NCI-H460 (cell line): ENCODE measurements at regions not wholly inside any gene's neighbourhood (a gene's known extent, or its start where the extent isn't known, plus 50 kb on each side); places are given as distances from the start of the nearest gene placed in this dataset.
A peak's percentile ranks its signal among the peaks of the same experiment; 100 is the strongest.

Experiments
- DNase-seq: peaks from one replicate; pipeline ENCODE4 v3.0.0-alpha.2; 2016; ENCODE audit warnings: low read depth; ENCODE audit errors: extremely low read depth

DNA sequence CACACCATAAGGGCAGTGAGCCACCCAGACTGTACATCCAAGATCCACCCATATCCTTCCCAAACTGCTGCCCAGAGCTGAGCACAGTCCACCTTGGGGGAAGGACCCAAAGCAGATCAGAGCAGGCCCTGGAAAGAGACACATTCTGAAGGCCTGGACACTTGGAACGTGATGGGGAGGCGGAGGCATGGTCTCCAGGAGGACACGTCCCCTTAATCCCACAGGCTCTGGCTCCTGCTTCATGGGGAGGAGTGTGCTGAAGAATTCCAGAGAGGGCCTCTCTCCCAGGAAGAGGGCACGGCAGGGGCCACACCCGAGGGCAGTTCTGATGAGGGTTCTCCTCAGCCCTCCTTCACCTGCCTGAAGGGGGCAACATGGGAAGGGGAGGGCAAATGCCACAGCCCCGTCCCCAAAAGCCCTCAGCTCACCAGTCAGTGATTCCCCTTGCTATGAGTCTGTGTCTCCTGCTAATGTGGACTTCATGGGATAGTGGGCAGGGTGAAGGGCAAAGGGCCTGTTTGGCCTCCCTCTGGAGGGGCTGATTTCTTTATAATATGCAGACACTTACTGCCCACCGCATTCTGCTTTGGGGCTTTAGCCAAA is 276.8 kb downstream of the ENC1 start:
- DNase-seq = no peak

DNA sequence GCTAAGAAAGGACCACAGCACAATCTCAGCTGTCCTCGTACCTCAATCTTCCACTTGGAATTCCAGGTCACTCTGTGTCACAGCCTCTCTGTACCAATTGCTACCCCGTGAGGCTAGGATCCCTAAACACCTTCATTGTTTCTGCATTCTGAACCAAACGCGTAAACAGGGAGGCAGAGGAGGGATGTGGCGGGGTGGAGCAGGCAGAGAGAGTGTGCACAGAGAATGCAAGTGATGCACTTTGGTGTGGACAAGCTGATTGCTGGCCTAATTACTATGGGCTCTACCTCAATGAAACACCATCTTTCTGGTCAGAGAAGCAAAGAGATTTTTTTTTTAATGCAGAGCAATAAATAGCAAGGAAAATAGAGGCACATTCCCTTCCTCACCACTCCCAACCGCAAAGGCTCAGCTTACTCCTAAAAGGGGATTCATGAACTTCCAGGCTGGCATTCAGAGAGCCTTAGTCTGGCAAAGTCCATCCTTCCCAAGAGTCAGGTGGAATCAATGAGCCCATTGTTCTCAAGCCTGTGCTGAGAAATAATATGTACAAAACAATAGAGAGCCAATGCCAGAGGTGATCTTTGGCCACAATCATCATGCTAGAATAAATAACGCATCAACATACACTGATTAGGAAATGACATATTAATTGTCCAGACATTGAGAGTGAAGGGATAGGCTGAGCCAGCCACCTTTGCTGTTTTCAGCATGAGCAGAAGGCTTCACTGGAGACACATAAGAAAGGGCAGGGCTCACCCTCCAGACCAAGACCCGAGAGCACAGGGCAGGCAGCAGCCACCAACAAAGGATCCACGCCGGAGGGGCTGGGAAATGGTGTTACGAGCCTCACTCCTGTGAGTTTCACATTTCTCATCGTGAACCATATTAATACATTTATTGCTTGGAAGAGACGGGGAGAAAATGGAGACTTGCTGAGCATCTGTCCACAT is 278.8 kb downstream of the ENC1 start:
- no peak for DNase-seq

DNA sequence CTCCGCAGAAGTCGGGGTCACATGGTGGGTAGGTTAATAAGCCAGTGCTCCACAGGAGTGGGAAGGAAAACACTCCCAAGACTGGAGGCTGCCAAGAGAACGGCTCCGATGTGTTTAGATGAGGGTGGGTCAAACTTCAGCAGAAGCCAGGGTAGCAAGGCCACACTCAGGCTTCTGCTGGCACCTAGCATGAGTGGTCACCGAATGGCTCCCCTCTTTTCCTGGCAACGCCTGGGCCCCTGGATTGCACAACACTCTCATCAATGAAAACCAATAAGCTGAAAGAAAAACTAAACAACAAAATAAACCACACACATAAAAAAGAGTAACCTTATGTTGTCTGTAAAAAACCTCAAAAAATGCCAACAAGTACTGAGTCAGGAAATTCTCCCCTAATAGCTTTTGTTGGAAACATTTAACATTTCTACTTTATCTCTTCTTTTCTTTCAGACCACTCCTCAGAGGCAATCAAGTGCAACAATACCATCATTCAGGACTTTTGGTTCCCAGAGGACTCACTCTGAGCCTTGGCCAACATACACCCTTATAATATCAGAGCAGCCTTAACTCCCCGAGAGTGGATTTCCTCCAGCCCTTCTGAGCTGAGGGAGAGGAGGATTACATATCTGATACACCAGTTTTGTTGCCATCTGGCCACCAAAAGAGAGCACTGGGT is 279.9 kb downstream of the ENC1 start:
- DNase-seq = no peak

DNA sequence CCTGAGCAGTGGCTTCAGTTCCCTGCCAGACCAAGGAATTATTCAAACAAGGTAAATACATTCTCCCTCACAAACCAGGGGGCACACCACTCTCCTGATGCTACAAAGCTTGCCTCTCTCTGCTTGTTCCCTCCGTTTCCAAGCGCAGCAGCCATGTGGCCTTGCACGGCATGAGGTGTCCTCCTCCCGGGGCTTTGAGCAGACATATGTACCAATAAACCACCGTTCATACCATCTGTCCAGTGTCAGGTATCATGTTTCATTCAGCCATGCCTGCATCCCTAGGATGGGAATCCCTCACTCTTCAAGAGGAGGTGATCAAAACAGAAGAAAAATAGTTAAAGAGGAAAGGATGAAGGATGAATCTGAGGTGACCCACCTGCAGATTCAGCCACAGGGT is 282.7 kb downstream of the ENC1 start:
- DNase-seq = no peak

DNA sequence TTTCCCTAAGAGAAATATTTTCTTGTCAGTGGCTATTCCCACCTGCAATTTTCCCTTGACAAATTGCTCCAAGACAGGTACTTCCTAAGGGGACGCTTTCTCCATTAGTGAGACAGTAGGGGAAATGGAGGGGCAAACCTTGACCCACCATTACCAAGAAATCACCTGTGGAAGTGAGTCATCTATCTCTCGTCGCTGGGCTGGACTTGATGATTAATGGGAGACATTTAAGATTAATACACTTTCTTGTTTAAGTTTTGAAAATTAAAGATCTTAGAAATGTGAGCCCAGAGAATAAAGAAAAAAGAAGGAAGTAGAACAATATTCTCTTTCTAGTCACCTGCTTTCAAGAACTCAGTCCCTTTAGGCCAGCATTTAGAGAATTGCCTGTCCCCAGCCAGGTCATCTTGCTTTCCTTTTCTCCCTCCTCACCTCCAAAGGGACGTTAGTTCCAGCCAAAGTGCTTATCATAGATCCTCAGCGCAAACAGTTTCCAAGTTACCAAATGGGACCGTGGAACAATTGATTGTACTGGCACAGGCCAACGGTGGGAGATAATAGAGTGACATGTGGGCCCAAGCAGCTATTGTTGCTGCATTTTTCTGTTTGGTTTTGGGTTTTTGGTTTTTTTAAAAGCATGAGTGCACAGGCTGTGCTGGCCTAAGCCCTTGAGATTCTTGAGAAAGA is 284.4 kb downstream of the ENC1 start:
- DNase-seq = no peak

DNA sequence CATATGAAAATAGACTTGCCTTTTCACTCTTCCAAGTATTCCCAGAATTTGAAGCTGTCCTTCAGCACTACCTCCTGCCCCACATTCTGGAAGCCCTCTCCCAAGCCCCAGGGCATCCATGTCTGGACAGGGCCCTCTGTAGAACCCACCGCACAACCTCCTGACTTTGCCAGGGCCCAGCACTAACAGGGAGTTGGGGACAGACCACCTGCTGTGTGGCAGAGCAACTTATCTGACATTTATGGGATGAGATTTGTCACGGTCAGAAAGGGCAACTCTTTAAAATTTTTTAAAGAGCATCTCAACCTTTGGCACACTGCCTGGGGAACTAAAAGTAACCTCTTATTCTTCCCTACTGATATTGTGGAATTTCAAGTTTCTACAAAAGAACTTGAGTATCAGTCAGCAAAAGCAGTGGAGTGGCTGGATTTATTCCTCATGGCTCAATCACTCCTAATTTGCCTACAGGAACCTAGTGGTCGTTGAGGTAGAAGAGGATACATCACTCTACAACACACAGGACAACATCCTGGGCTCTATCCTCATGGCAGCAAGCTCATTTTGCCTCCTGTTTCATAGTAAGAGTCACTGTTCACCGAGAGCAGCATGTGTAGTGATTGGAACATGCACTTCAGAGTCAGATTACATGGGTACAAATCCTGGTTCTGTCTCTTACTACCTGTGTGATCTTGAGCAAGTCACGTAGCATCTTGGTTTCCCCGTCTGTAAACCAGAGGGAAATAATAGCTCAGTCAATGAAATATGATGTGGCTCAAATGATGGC is 285.3 kb downstream of the ENC1 start:
- DNase-seq = no peak

DNA sequence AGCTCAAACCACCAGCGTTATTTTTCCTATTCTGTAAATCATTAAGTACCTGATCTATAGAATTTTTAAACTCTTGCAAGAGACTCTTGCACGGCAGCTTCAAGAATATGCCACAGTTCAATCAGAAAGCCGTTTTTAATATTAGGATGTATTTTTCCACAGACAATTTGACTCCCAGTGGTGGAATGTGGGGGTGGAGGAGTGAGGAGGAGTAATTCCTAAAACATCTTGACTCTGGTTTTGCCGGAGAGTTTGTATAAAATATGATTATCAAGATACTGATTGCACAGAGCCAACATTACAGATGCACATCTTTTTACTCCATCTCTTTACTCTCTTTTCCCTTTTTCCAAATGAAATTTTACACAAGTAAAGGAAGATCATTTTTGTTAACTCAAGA is 288.3 kb downstream of the ENC1 start:
- DNase-seq = no peak

DNA sequence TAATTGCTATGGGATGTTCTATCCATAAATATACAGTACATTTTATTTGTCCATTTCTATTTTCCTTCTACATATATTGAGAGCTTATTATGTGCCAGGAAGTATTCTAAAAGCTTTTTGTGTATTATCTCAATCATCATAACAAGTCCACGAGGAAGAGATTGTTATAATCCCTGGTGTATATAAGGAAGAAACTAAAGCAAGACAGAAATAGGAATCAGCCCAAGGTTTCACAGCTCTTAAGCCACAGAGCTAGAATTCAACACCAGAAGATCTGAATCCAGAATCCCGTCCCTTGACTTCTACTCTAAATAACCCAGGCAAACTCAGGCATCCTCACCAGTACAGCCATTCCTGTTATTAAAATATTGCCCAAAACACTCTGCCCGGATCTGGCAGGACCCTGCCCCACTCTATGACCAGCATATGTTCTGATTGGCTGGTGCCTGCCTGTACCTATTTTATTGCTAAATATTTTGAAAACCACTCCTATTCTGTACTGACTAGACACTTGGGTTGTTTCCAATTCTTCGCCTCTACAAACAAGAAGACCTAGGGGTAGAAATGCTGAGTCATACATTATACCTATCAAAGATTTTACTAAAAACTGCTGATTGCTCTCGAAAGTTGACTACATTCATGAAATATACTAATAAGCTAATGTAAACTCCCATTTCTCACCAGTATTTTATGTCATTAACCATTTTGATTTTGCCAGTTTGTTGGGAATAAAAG is 297.4 kb downstream of the ENC1 start:
- peak; percentile 54 for DNase-seq

DNA sequence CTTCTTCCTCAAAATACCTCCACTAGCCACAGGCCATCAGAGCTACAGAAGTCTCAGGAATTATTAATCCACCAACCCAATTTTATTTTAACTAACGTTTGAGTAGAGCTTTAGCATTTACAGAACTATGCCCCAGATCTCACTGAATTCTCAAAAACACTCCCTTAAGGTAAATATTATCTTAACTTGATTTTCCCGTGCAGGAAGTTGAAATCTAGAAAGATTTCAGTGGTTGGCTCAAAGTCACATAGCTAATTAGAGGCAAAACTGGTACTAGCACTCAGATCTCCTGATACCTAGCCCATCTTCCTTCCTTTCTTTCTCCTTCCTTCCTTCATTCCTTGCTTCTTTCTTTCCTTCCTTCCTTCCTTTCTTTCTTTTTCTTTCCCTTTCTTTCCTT is 298.3 kb downstream of the ENC1 start:
- no peak for DNase-seq

DNA sequence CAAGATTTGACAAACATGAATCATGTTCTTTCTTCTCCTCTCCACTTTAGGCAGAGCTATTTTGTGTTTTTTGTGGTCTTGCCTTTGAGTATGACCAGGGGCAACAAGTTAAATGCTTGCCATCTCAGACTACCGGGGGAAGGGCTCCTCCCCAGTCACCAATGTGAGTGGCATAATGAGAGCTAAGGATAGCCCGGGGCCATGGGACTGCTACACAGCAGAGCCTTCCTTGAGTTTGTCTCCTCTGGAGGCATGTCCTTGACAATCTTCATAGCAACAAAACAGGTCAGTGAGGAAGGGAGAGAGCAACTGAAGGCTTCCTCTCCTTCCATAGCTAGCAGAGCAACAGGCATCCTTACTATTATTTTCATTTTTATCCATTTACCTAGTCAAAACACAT is 299.3 kb downstream of the ENC1 start:
- no peak for DNase-seq

DNA sequence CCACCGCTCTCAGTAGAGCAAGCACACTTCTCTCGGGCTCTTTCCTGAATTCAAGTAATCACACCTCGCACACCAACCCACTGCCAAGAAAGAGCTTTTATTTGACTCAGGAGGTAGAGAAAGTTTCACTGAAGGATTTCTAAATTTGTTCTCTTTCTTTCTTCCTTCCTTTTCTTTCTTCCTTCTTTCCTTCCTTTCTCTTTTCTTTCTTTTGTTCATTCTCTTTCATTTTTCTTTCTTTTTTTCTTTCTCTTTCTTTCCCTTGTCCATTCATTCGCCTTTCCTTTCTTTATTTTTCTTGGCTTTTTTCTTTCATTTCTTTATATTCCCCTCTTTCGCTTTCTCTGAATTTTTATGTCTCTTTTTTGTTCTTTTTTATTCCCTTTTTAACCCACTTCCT is 300.1 kb downstream of the ENC1 start:
- no peak for DNase-seq

DNA sequence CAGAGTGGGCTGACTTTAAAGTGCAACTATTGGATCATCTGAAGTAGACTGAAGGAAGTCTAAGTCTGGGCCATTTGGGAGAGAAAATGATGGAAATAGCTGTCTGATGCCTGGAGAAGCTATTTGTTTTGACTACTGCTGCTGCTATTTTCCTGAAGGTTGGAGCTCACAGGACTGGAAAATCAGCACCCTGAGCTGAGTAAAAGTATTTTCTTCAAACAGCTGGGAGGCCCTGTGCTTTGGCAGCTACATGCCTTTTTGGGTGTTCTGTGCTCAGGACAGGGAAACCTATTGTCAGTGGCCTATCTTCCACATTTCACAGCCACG is 302.6 kb downstream of the ENC1 start:
- no peak for DNase-seq

DNA sequence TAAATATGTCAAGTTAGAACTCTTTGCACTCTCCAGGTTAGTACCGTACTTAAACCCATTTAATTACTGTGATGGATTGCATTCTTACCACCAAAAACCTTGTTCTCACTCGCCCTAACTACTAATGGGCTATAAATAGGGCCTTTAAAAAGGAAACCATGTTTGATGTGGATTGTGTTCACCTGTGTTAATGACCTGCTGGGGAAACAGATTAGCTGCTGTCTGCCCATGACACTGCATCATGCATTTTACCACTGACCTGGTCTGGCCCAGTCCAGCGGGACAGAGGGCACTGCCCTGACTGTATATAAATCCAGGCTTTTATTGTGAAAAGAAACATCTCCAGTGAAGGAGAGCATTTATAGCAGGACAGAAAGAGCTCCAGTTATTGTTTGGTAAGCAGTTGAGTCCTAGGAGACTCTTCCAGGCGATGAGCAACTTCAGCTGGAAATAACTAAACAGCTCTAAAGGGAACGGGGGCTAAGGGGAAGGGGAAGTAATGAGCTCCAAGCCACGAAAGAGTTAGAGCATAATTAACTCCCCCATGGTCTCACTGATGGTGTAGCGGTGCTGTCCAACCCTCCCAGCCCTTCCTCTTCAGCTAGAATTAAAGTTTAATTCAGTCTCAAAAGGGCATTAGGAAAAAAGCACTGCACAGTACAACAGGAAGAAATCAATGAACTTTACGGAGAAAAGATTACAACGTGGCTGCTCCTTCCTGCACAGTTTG is 303.1 kb downstream of the ENC1 start:
- DNase-seq = no peak

DNA sequence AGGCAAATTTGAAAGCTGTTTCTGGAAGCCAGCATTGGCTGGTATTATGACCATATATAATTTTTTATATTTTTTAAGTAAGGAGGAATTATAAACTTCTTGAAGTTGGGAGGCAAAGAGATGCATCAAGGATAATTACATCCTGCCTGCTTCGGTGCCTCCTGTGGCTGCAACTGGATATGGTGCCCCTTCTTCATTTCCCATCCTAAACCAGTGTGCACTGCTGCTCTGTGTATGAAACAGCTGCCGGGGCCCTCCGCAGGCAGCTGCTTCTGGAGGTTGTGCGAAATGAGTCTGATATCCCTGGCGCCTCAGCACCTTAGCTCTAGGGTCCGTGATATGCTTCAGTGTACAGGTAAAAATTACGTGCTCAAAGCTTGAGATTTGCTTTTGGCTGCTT is 304.2 kb downstream of the ENC1 start:
- DNase-seq = no peak

DNA sequence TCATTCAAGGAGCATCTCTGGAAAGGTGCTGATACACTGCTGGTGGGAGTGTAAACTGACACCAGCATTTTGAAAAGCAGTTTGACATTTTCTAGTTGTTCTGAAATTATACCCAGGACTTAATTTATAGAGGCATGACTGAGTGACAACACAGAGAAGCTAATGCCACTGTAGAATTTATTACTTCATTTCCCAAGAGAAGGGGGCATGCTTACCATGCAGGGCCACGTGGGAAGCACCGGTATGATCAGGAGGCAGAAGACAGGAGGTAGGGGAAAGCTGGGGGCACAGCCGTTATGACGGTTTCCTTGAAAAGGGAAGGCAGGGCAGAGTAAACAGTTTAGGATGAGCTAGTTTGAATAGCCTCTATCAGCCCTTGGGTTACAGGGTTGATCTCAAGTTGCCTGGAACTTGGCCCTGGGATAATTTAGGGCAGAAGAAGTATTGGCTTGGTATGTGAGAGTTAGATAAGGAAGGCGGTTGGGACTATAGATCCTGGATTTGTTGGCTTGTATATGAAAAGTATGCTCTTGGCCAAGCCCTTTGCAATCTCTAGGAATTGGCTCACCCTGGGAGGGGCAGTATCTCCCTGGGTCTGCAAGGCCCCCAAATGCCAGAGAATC is 305.7 kb downstream of the ENC1 start:
- DNase-seq = no peak

DNA sequence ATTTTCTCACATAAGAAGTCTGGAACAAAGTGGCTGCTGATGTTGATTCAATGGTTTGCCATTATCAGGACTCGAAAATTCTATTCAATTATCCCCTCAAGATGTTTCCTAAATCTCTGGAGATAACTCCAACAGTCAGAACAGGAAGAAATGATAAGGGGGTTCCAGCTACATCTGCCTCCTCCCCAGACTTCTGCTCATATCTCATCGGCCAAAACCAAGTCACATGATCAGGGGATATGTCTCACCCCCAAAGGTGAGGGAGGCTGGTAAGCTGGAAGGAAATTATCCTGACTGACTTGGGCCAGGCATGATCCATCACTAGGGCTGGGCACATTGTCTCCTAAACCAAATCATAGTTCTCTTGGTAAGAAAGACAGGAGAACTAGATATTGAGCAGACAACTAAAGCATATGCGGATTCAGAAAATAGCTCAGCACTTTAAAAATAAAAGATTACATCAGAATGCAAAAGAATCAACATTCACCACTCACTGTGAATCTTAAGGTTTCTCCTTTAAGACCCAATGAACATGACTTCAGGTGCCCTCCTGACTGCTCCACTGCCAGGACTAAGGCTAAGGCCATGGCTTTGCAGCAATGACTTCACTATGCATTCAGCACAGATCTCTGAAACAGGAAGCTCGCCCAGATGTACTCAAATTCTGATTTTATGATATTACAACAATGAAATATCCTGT is 306.3 kb downstream of the ENC1 start:
- no peak for DNase-seq

DNA sequence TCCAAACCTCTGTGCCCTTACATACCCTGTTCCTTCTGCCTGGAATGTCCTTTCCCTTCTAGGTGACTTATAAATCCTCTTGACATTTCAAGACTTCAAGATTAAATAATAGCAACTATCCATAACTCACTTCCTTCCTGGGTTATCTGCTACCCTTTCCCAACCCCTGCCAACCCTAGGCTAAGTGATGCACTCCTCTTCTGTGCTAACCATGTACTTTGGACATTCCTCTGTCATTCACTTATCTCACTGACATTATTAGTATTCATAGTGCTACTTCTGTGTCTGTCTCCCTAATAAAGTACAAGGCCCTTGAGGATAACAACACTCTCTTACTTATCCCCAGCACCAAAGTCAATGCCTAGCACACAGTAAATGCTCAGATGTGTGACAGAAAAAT is 307.1 kb downstream of the ENC1 start:
- no peak for DNase-seq

DNA sequence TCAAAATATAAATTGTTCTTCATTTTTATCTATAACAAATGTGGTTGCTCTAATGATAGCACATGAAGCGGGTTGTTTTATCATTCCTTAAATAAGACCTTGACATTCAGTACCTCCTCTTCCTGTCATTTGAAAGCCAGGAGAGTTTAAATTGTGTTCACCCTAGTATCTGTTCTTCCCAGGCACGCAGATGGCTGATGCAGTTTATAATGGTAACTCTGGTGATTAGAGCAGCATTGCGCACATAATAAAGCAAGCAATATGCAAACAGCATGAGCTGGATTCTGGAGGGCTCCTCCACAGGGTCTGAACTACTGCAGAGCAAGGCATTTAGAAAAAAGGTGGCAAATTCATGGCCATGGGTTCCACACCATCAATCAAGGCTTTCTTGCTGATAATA is 307.8 kb downstream of the ENC1 start:
- DNase-seq = no peak
